ENCODE measurements at regions not wholly inside any gene's neighbourhood (a gene's known extent, or its start where the extent isn't known, plus 50 kb on each side); places are given as distances from the start of the nearest gene placed in this dataset.
"Not testable (repeated sequence)": the region's sequence is repeated elsewhere in the genome, so short reads cannot be mapped to it uniquely, and the experiment has no call there.

DNA sequence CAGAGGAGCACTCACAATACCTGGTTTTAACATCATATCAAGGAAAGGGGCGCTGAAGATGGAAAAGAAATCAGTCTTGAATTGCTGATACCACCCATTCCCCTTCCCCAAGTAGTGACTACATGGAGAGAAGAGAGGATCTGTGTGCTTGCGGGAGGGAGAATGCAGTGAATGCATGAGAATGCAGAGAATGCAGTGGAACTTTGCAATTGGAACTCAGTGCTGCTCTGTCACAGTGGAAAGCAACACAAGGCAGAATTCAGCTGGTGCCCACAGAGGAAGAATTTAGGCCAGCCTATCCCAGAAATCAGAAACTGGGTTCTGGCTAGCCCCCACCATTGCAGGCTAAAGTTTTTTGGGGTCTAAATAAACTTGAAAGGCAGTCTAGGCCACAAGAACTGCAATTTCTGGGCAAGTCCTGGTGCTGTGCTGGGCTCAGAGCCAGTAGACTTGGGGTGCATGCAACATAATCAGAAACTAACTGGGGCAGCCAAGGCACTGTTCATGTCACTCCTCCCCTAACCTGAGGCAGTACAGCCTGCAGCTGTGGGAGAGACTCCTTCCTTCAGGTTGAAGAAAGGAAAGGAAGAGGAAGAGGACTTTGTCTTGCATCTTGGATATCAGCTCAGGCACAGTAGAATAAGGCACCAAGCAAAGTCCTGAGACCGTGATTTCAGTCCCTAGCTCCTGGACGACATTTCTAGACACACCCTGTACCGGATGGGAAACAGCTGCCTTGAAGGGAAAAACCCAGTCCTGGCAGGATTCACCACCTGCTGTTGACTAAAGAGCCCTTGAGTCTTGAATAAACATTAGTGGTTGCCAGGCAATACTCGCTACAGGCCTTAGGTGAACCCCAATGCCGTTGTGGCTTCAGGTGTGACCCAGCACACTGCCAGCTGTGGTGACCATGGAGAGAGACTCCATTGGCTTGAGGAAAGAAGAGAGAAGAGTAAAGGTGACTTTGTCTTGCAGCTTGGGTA is 329.3 kb downstream of the TBL1XR1 start:
- DNase-seq, result peak; percentile 46

DNA sequence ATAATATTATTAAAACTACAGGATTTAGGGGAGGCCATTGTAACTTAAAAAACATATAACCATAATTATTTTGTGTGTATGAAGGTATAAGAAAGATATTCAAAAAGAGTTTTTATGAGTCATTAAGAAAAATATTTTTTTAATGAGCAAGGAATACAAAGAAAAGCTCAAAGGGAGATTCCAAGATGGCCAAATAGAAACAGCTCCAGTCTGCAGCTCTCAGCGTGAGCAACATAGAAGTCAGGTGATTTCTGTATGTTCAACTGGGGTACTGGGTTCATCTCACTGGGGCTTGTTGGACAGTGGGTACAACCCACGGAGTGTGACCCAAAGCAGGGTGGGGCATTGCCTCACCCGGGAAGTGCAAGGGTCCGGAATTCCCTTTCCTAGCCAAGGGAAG is 336.1 kb downstream of the TBL1XR1 start:
- no peak for DNase-seq

DNA sequence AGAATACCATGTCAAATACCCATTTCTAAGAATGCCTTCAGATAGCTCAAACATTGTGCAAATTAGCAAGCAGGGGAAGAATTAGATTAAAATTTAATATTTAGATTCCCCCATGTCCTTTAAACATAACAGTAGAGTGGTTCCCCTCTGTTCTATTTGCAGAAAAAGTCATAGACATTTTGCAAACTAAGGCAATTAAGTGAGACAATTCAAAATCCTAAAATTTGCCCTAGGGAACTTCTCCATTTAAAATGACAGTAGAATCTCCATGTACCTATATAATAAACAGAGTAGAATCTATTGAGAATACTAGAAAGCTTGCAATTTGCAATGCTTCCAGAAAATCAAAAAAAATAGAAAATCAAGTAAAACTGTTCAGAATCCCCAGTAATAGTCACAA is 340.6 kb downstream of the TBL1XR1 start:
- no peak for DNase-seq

DNA sequence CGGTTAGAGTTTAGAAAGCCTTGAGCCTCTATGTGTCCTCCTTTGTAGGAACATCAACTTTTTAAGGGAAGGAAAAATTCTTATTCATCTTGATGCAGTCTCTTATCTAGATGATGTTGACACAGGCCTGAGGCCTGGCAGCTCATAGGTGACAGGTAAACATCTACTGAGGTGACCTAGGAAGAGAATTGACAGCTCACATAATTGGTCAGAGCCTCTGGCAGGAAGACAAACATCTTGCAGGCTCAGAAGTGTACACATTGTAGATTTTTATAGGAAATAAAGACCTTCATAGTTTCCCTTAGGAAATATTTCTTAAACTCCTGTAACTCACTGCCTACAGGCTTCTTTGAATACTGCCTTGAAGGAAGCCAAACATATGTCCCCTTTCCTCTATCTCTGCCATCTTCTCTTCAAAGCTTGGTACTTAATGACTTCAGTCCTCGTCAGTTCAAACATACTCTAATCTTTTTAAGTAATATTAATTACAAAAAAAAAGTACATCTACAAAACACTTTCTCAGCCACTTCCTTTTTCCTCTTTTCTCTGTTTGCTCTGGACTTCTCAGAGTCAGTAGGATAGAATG is 341.3 kb downstream of the TBL1XR1 start:
- no peak for DNase-seq

DNA sequence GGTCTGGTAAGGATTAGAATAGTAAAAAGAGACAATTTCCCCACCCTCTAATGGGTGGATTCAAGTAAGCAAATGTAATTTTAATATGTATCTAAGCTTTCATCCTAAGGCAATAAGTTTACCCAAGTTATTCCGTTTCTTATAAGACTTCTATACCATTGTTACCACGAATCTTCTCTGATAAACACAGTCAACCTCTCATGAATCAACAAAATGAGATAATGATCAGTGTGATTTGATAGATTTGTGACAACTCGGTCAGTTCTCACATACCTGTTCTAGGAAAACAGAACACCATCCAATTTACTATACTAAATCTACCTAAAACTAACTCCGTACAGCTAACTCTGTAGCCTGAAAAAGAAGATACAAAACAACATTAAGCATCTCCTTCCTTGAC is 342.1 kb downstream of the TBL1XR1 start:
- no peak for DNase-seq

DNA sequence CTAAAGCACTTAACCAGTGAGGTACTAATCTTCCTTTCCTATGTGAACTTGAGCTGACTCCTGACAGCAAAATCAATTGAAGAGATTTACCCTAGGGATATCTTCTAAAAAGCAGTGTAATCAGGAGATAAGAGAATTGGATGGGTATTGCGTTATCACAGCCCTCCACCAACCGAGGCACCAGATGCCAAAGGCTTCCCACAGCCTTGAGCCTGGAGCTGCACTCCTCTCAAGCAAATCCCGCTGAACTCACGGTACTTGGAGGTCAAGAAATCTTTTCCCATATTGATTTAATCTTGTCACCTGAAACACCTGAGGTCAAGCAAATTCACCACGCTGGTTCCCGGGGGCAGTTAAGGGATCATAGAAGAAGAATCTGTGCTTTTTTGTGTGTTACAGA is 346.8 kb downstream of the TBL1XR1 start:
- no peak for DNase-seq

DNA sequence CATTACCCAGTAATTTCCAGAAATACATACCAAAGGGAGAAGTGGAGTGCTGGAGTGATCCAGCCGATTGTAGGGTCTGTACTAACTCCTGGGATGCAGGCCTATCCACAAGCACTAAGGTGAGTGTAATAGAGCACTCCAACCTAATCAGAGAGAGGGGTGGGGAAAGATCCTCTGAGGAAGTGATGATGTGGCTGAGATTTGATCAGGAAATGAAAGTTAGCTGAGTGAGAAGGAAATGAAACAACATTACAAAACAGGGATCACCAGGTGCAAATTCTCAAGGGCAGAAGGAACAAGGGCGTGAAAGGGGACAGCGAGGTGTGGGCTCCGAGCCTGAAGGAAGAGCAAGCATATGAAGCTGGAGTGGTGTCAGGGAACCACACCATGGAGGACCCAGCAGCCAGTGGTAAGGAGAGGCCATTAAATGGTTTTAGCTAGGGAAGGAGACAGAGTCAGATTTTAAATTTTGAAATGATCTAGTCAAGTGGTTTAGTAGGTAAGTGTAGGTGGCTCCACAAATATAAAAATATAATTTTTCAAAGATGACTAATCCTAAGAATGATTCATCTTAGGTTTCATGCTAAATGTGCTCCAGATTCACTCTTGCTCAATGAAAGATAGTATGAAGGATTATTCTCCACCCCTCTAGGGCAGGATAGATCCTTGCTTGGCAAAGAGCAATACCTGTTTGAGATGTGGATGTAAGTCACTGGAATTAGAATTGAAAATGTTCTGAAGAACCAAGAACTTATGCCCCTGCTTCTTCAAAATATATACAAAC is 348.7 kb downstream of the TBL1XR1 start:
- no peak for DNase-seq

DNA sequence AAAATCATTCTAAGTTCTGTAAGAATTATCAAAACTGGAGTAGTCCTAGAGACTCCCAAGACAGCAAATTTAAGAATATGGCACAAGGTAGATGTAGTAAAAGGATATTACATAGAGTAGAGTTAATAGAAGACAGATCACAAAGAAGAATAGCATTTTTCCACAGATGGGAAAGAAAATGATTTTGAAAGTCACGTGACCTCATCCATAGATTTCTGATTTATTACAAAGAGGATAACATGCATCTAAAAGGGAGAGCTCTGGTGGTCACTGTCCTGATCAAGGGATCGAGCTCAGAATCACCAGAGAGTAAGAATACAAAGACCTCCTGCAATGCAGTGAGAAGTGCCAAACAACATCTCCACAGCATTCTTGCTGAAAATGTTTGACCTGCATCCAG is 354.4 kb downstream of the TBL1XR1 start:
- DNase-seq, result no peak

DNA sequence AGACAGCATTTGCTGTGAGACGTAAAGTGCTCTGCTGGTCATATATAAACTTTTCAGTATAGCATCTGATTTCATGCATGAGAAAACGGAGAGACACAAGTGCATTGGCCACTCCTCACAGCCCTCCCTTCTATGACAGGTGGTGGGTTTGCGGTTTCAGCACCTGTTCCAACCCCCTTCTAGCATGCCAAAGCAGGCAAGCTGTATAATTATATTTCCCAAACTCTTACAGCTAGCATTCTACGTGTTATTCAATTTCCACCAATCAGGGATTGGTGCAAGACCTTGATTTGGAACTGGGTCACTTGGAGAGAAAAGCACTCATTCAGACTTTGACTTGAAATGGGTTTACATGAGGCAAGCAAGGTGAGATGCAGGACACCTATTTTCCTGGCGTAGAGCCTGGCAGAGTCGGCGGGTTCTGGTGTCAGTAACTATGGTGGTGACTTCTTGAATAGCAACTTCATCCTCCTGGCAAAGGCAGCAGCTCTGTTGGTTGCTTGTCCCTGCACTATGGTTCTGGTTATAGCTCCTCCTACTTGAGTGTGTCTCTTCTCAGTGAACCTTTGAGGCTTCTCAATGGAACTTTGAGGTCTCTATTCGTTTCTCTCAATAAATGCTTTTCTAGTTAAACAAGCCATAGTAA is 356.5 kb downstream of the TBL1XR1 start:
- no peak for DNase-seq

DNA sequence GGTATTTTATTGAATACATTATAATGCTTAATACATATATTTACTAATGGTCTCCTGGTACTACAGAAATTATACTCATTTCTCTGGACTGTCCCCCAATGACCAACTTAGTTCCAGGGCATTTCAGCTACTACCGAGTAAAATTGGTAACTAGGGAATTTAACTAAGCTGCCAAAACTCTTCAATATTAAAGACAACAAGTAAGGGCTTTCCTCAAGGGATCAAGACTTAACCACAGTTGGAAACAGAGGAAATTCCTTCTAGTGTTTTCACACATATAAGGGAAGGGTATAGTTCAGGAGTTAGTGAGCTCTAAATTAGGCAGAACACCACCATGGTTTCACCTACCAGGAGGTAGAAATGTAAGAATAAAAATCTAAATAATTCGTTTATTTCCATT is 357.4 kb downstream of the TBL1XR1 start:
- no peak for DNase-seq

DNA sequence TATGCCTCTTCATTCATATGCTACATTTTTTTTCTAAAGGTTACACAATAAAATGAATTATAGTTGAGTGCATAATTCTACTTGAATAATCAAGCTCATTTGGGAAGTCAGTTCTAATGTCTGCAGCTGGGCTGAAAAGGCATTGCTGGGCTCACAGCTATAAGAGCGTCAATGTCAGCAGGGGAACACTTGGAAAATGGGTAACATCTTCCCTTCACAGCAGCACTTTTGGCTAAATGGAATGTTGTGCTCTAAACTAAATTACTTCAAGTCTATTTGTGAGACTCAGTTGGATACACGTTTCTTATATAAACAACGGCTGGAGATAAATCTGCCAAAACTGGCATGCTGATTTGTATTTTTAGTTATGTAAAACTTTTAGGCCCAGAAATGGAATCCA is 357.8 kb downstream of the TBL1XR1 start:
- no peak for DNase-seq

DNA sequence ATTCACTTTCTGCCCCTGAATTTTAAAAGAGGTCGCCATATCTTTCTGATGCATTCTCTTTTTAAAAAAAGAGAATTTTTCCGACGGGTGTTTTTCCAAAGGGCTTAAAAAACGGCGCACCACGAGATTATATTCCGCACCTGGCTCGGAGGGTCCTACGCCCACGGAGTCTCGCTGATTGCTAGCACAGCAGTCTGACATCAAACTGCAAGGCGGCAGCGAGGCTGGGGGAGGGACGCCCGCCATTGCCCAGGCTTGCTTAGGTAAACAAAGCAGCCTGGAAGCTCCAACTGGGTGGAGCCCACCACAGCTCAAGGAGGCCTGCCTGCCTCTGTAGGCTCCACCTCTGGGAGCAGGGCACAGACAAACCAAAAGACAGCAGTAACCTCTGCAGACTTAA is 370.0 kb downstream of the TBL1XR1 start:
- DNase-seq, result not testable (repeated sequence)

DNA sequence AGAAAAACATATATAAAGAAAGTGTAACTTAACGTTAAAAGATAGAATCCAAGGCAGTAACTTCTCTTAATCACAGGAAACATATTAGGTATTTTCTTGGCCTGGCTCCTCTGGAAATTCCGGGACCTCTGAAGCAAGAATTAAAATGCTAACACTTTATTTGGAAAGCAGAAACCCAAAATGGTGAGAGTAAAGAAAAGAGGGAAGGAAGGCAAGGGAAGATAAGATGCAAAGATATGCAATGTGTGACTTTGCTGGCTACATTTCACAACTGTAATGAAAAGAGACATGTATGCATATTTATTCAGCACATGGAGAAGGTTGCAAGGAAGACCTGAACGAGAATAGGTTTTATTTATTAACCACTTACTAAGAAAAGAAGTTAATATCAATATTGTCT is 372.5 kb downstream of the TBL1XR1 start:
- DNase-seq, result no peak

DNA sequence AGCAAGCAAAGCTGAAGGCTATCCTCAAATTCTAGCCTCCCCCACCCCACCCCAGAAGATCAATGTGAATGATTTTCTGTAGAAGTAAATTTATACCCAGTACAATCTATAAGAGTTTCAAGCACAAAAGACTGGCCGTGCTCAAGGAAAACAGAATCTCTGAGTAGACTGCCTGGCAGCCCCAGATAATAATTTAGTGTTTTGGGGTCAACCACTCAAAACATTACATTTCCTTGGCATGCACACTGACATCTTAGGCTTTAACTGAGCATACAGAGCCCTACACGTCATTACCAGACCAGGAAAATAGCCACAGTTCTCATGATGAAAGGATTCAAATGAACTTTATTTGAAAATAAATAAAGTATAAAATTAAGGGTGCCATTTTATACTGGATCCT is 376.5 kb downstream of the TBL1XR1 start:
- no peak for DNase-seq

DNA sequence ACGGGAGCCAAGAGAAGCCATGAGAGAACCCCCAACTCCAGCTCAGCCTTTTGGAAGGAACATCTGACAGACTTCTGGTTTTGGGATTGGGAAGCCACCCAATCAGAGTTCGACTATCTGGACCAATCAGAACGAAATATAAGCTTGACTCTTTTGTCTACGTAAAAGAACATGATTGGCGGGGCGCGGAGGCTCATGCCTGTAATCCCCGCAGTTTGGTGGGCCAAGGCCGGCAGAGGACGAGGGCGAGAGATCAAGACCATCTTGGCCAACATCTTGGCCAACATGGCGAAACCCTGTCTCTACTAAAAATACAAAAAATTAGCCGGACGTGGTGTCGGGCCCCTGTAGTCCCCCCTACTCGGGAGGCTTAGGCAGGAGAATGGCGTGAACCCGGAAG is 380.3 kb downstream of the TBL1XR1 start:
- no peak for DNase-seq

DNA sequence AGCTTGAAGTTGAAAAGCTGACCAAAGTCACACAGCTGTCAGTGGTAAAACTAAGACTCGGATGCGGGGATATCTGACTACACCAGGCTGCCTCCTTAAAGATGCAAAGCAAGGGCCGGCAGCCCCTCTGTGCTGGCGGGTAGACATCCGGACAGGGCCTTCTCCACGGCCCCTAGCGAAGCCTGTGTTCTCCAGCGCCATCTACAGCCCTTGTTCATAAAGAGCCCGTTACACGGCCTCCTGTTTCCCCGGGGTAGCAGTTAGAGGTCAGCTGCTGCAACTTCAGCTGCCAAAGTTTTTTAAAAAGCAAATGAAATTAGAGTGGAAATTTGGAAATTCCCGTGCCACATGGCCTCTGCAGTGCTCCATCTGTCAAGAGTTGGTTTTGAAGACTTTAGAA is 383.0 kb downstream of the TBL1XR1 start:
- DNase-seq, result no peak

DNA sequence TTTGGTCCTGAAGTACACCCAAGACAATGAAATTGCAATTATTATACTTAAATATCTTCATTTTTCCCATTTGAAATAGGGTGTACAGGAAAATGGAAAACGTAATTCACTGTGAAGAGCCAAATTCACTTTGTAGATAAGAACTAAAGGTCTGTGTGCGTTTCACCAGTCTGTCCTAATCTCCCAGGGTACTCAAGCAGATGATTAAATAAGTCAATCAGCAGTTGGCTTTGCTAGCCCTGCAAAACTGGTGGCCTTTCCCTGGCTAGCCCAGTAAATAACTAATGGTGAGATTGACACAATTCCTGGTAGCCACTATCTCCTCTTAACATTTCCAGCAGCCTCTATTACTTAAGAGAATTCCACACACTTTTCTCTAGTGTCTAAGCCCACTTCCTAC is 389.3 kb downstream of the TBL1XR1 start:
- DNase-seq, result no peak

DNA sequence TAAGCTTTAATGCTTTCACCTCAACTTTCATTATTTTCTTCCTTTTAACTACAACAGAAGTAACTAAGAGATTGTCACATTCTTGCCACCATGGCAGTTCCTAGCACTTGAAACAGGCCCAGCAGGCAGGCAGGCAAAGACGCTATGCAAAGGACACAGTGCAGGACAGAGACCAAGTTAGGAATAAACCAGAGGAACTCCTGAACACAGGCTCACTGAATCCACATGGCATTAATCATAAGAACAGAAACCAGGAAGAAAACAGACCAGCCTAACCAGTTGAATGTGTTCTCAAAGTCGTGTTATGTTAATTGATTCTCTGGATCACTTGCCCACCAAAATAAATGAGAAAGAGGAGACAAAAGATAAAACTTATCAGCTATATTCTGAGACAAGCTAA is 397.6 kb downstream of the TBL1XR1 start:
- DNase-seq, result no peak

DNA sequence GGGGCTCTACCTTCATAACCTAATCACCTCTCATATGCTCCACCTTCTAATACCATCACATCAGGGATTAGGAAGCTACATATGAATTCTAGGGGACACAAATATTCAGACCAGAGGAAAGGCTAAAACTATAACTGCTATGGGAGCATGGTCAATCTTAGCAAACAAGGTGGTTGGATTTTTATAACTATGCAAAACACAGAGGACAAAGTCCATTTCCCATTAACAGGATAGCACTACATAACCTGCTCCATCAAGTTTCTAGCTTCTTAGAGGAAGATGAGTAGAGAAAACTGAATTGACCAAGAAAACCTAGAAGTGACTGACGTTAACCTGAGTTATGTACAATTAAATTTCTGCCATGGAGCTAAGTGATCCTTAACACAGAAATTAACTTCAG is 398.6 kb downstream of the TBL1XR1 start:
- DNase-seq, result no peak

DNA sequence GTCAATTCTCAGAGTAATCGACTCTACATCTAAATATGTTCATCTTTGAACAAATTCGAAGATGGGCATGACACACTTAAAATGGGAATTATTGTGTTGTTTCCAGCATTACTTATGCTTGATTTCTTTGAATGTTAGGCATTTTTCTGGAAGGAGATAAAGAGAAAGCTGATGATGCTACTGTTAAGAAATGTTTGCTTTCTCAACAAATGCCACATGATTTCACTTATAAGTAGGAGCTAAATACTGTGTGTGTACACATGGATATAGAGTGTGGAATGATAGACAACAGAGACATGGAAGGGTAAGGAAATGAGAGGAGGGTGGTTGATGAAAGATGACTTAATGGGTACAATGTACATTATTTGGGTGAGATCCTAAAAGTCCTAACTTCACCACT is 400.9 kb downstream of the TBL1XR1 start:
- DNase-seq, result no peak

DNA sequence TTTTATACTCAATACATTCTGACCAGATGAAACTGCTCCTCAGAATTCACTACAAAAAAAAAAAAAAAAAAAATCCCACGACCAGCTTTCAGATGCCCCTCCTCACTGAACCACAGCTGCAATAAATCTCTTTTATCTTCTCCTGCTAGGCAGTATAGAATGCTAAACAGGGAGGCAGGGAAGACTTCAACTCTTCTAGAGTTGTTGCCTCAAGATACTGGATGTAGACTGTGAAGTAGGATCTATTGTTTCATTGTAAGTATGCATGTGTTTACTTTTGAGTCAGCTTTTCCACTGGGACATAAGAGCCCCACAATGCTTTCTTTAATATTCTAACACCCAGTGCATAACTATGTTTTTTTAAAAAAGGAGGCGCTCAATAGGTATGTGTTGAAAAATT is 401.4 kb downstream of the TBL1XR1 start:
- DNase-seq, result no peak

DNA sequence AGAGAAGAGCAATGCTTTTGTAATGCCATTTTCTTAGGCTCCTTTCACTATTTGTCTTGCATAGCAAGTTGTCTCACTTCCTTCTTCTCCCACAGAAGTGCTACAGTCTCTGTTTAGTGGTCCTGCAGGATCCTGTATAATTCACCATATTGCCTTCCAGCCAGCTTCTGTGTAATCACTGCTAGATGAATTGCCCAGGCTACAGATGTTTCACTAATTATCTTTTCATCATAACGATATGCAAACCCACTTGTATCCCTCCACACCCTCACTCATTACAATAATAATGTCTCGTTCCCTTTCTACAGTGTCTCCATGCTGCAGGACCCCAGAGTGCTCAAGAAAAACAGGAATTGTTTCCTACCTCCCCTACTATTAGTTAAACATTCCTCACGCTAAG is 402.9 kb downstream of the TBL1XR1 start:
- no peak for DNase-seq

DNA sequence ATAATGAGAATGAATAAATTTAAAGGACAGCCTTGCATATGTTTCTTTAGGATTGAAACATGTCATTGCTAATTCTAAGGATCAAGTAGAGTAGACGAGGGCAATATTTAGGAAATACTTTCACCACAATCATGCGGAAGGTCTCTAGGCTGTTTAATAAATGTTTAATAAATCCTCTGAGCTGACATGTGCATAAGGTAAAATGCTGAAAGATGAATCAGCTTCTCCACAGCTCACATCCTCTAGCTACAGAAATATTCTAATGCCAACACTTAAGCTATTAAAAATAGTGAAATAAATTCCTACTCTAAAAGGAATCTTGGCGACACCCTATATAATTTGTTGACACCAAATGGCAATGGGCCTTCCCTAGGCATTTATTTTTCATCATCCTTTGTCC is 407.3 kb downstream of the TBL1XR1 start:
- no peak for DNase-seq
